HS-5 (cell line): ENCODE measurements at regions not wholly inside any gene's neighbourhood (a gene's known extent, or its start where the extent isn't known, plus 50 kb on each side); places are given as distances from the start of the nearest gene placed in this dataset.
"Not testable (repeated sequence)": the region's sequence is repeated elsewhere in the genome, so short reads cannot be mapped to it uniquely, and the experiment has no call there.

Experiments
- DNase-seq: peaks from one replicate; pipeline ENCODE4 v3.0.0-alpha.2; 2012; ENCODE audit warnings: low read depth

GRCh38 chr11:43130616-43131015 lies 181.2 kb upstream of the API5 start:
- no peak for DNase-seq

- DNase-seq: no peak
Measured at GRCh38 chr11:43135966-43136534, 175.7 kb upstream of the API5 start.

- DNase-seq: no peak
Measured at GRCh38 chr11:43138621-43139140, 173.1 kb upstream of the API5 start.

GRCh38 chr11:43145653-43146052 lies 166.1 kb upstream of the API5 start:
- no peak for DNase-seq

- DNase-seq: no peak
Measured at GRCh38 chr11:43150697-43151096, 161.1 kb upstream of the API5 start.

GRCh38 chr11:43164831-43165230 lies 147.0 kb upstream of the API5 start:
- no peak for DNase-seq

GRCh38 chr11:43165393-43165792 lies 146.4 kb upstream of the API5 start:
- not testable (repeated sequence) for DNase-seq

GRCh38 chr11:43168241-43168640 lies 143.6 kb upstream of the API5 start:
- DNase-seq: not testable (repeated sequence)

GRCh38 chr11:43172477-43172876 lies 139.3 kb upstream of the API5 start:
- DNase-seq: no peak

- DNase-seq: no peak
Measured at GRCh38 chr11:43177975-43178374, 133.8 kb upstream of the API5 start.

GRCh38 chr11:43194459-43194858 lies 117.3 kb upstream of the API5 start:
- DNase-seq: not testable (repeated sequence)

- no peak for DNase-seq
Measured at GRCh38 chr11:43197379-43197778, 114.4 kb upstream of the API5 start.

GRCh38 chr11:43200031-43200430 lies 111.8 kb upstream of the API5 start:
- no peak for DNase-seq

- no peak for DNase-seq
Measured at GRCh38 chr11:43212279-43212678, 99.5 kb upstream of the API5 start.

- no peak for DNase-seq
Measured at GRCh38 chr11:43214471-43214870, 97.3 kb upstream of the API5 start.

GRCh38 chr11:43217849-43218248 lies 93.9 kb upstream of the API5 start:
- DNase-seq: no peak

GRCh38 chr11:43222215-43222614 lies 89.6 kb upstream of the API5 start:
- DNase-seq: peak; percentile 3

- no peak for DNase-seq
Measured at GRCh38 chr11:43223026-43223425, 88.8 kb upstream of the API5 start.

- no peak for DNase-seq
Measured at GRCh38 chr11:43234881-43235280, 76.9 kb upstream of the API5 start.

- DNase-seq: no peak
Measured at GRCh38 chr11:43238341-43238740, 73.5 kb upstream of the API5 start.

GRCh38 chr11:43239791-43240190 lies 72.0 kb upstream of the API5 start:
- no peak for DNase-seq

GRCh38 chr11:43242401-43242800 lies 69.4 kb upstream of the API5 start:
- no peak for DNase-seq

- no peak for DNase-seq
Measured at GRCh38 chr11:43243927-43244326, 67.9 kb upstream of the API5 start.

GRCh38 chr11:43245466-43245865 lies 66.3 kb upstream of the API5 start:
- DNase-seq: no peak
